A549 (cell line): ENCODE measurements at regions not wholly inside any gene's neighbourhood (a gene's known extent, or its start where the extent isn't known, plus 50 kb on each side); places are given as distances from the start of the nearest gene placed in this dataset.

Experiments used
- ATAC-seq, 2 experiments: fragments of 200-7000 bp in 1 of 2; fragments of >200 bp in 1 of 2; cut with Nextera tagmentation in 1 of 2; cut with Tn5 transposase in 1 of 2; 3 replicates each; pipeline versions ENCODE4 v1.8.0 to v1.9.1; 2018 to 2020; ENCODE audit warnings: mild to moderate bottlenecking in 1 of 2, moderate library complexity in 1 of 2
- CTCF ChIA-PET: fragments of 300-600 bp; sonication (Branson Sonifier 250); formaldehyde crosslinking; extraction: SDS; loops from one replicate; lab custom pipeline; 2021; ENCODE audit warnings: antibody characterized with exemption, inconsistent platforms; lab: Yijun Ruan, JAX
- POLR2A ChIA-PET: fragments of 350-600 bp; formaldehyde crosslinking; extraction: SDS; loops from one replicate; lab custom pipeline; 2021; ENCODE audit warnings: antibody characterized with exemption, inconsistent platforms; lab: Yijun Ruan, JAX
- DNase-seq, 2 experiments: peaks; one replicate each; pipeline versions ENCODE4 v3.0.0 to v3.0.0-alpha.2; 2011 to 2016; ENCODE audit warnings: low read depth in 1 of 2, low spot score in 1 of 2
- FAIRE-seq: peaks from 2 replicates; lab custom pipeline; 2011; peaks lifted over from hg19 to GRCh38; lab: Jason Lieb, UNC
- H3K27ac ChIP-seq, 2 experiments: fragments of >200 bp; sonication (Bioruptor Twin); formaldehyde crosslinking; 3 replicates each; pipeline ENCODE4 v1.5.1; 2016 to 2017
- H3K4me1 ChIP-seq: fragments of >200 bp; sonication (Bioruptor Twin); formaldehyde crosslinking; 3 replicates; pipeline ENCODE4 v1.6.1; 2016
- H3K4me2 ChIP-seq: fragments of >200 bp; sonication (Bioruptor Twin); formaldehyde crosslinking; 3 replicates; pipeline ENCODE4 v1.6.1; 2016
- H3K4me3 ChIP-seq: fragments of >200 bp; sonication (Bioruptor Twin); formaldehyde crosslinking; 3 replicates; pipeline ENCODE4 v1.5.1; 2016
- H3K9me3 ChIP-seq: fragments of >200 bp; sonication (Bioruptor Twin); formaldehyde crosslinking; 3 replicates; pipeline ENCODE4 v1.6.1; 2016
- CEBPB ChIP-seq, 2 experiments: fragments of >200 bp in 1 of 2; sonication (Bioruptor Twin) in 1 of 2; formaldehyde crosslinking in 1 of 2; IDR thresholded peaks; 2 replicates each; pipeline ENCODE4 v1.6.1; 2012 to 2016
- CHD2 ChIP-seq: fragments of 150-350 bp; IDR thresholded peaks from 2 replicates; pipeline ENCODE4 v1.6.1; 2014; ENCODE audit warnings: low read length; ENCODE audit not compliant: partially characterized antibody
- CHD4 ChIP-seq: fragments of 200-600 bp; sonication (generic); IDR thresholded peaks from 2 replicates; pipeline ENCODE4 v1.6.1; 2016; ENCODE audit warnings: antibody characterized with exemption, mild to moderate bottlenecking, borderline replicate concordance
- EHF ChIP-seq: fragments of 250-450 bp; sonication (Bioruptor Pico); IDR thresholded peaks from 2 replicates; pipeline ENCODE4 v1.5.0; 2020; ENCODE audit warnings: mild to moderate bottlenecking
- ESRRA ChIP-seq: fragments of 150-350 bp; IDR thresholded peaks from 2 replicates; pipeline ENCODE4 v1.6.1; 2014; ENCODE audit warnings: mild to moderate bottlenecking, low read length, borderline replicate concordance
- FOSL2 ChIP-seq, 2 experiments: fragments of 450-650 bp in 1 of 2; fragments of >200 bp in 1 of 2; sonication (Bioruptor Twin) in 1 of 2; formaldehyde crosslinking; IDR thresholded peaks; 2 replicates each; pipeline versions ENCODE4 v1.5.0 to v1.6.1; 2016 to 2020; ENCODE audit warnings: mild to moderate bottlenecking in 1 of 2, moderate library complexity in 1 of 2
- HDAC2 ChIP-seq: fragments of 200-600 bp; sonication (generic); IDR thresholded peaks from 2 replicates; pipeline ENCODE4 v1.6.1; 2016
- HEYL ChIP-seq: fragments of 250-450 bp; sonication (Bioruptor Pico); IDR thresholded peaks from 2 replicates; pipeline ENCODE4 v1.8.0; 2021; ENCODE audit warnings: mild to moderate bottlenecking, moderate library complexity
- HOXB13 ChIP-seq: fragments of 250-450 bp; sonication (Bioruptor Pico); IDR thresholded peaks from 2 replicates; pipeline ENCODE4 v1.5.0; 2020; ENCODE audit warnings: low read depth, mild to moderate bottlenecking, moderate library complexity
- JUN ChIP-seq, 2 experiments: fragments of >200 bp; sonication (Bioruptor Twin); formaldehyde crosslinking; IDR thresholded peaks; 2 replicates in 1 of 2; 3 replicates in 1 of 2; pipeline ENCODE4 v1.6.1; 2016 to 2017
- JUNB ChIP-seq: fragments of >200 bp; sonication (Bioruptor Twin); formaldehyde crosslinking; IDR thresholded peaks from 2 replicates; pipeline ENCODE4 v1.6.1; 2016
- MAZ ChIP-seq: fragments of 150-350 bp; IDR thresholded peaks from 2 replicates; pipeline ENCODE4 v1.6.1; 2014; ENCODE audit warnings: antibody characterized with exemption, low read depth, low read length, borderline replicate concordance
- MYC ChIP-seq: IDR thresholded peaks from 2 replicates; pipeline ENCODE4 v1.6.1; 2012; ENCODE audit warnings: mild to moderate bottlenecking, inconsistent platforms, low read length, improper control_type of control experiment, borderline replicate concordance
- NPAS2 ChIP-seq: fragments of 250-450 bp; sonication (Bioruptor Pico); IDR thresholded peaks from 2 replicates; pipeline ENCODE4 v1.8.0; 2022; ENCODE audit warnings: mild to moderate bottlenecking, moderate library complexity, borderline replicate concordance
- NR3C1 ChIP-seq: fragments of >200 bp; sonication (Bioruptor Twin); formaldehyde crosslinking; IDR thresholded peaks from 3 replicates; pipeline ENCODE4 v1.6.1; 2017
- POLR2AphosphoS2 ChIP-seq: conservative IDR thresholded peaks from 2 replicates; pipeline ENCODE4 v1.6.1; 2012; ENCODE audit warnings: low read length, improper control_type of control experiment, inconsistent platforms
- RNF2 ChIP-seq: fragments of 200-600 bp; sonication (generic); IDR thresholded peaks from 2 replicates; pipeline ENCODE4 v1.6.1; 2016; ENCODE audit warnings: low read depth, mild to moderate bottlenecking, antibody characterized with exemption, moderate library complexity, borderline replicate concordance
- TFCP2L1 ChIP-seq: fragments of 250-450 bp; sonication (Bioruptor Pico); IDR thresholded peaks from 2 replicates; pipeline ENCODE4 v1.5.0; 2021; ENCODE audit warnings: mild to moderate bottlenecking
- ZC3H11A ChIP-seq: fragments of 450-650 bp; IDR thresholded peaks from 2 replicates; pipeline ENCODE4 v1.6.1; 2014; ENCODE audit warnings: antibody characterized with exemption, mild to moderate bottlenecking
- ZNF302 ChIP-seq: fragments of 250-450 bp; sonication (Bioruptor Pico); IDR thresholded peaks from 2 replicates; pipeline ENCODE4 v1.9.0; 2021; ENCODE audit warnings: inconsistent platforms, mild to moderate bottlenecking, moderate library complexity
- ZSCAN20 ChIP-seq: fragments of 250-450 bp; sonication (Bioruptor Pico); IDR thresholded peaks from 2 replicates; pipeline ENCODE4 v1.8.0; 2022; ENCODE audit warnings: mild to moderate bottlenecking, moderate library complexity
- whole genome bisulfite sequencing: methylation state at CpG from one replicate; pipeline ENCODE4 v1.1.6; 2017; ENCODE audit errors: missing lambda C conversion rate; 5-methylcytosine and 5-hydroxymethylcytosine counted together
- TF ChIP-seq, protein P1 (sequence below): fragments of 150-350 bp; IDR thresholded peaks from 2 replicates; pipeline ENCODE4 v1.6.1; 2014; ENCODE audit warnings: low read depth, mild to moderate bottlenecking, low read length
- TF ChIP-seq, protein P2 (sequence below): IDR thresholded peaks from 2 replicates; pipeline ENCODE4 v1.6.1; 2012
- TF ChIP-seq, protein P3 (sequence below): IDR thresholded peaks from 2 replicates; pipeline ENCODE4 v1.6.1; 2012; ENCODE audit warnings: low read depth, borderline replicate concordance
- TF ChIP-seq, protein P4 (sequence below): fragments of 250-450 bp; sonication (Bioruptor Pico); IDR thresholded peaks from 2 replicates; pipeline ENCODE4 v1.5.0; 2020; ENCODE audit warnings: low read depth, mild to moderate bottlenecking, moderate library complexity
- TF ChIP-seq, protein P5 (sequence below): fragments of 200-600 bp; sonication (generic); IDR thresholded peaks from 2 replicates; pipeline ENCODE4 v1.6.1; 2016; ENCODE audit warnings: antibody characterized with exemption, mild to moderate bottlenecking, moderate library complexity

DNA sequence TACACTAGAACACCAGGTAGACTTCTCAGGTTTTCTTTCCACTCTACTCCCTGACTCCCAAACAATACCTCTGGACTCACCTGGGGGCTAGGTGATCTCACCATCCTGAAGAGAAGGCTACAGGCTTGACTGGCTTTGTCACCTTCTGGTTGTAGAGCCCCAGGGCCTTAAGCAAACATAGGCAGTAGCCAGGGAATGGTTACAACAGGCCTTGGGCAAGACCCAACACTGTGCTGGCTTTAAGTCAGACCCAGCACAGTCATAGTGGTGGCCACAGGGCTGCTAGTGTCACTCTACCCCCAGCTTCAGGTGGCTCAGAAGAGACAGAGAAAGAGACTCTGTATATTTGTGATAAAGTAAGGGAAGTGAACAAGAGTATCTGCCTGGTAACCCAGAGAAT is 118.1 kb upstream of the EMCN start:
- CTCF ChIA-PET: no interaction called here
- no peak overlapping the region for H3K4me2 ChIP-seq
- DNase-seq: no peak
- H3K4me3 ChIP-seq: no peak overlapping the region
- POLR2A ChIA-PET: no interaction called here
- ATAC-seq: no peak
- no peaks in the 10 kb centered on the region for H3K4me1 ChIP-seq
- no peak for TF ChIP-seq ESRRA
- TF ChIP-seq MYC: no peak
- TF ChIP-seq HOXB13 (CRISPR knock-in tag): no peak
- no peak for TF ChIP-seq NR3C1
- TF ChIP-seq CHD2: no peak
- TF ChIP-seq EHF (CRISPR knock-in tag): no peak
- no peak for TF ChIP-seq ZC3H11A
- TF ChIP-seq, protein P1, sequence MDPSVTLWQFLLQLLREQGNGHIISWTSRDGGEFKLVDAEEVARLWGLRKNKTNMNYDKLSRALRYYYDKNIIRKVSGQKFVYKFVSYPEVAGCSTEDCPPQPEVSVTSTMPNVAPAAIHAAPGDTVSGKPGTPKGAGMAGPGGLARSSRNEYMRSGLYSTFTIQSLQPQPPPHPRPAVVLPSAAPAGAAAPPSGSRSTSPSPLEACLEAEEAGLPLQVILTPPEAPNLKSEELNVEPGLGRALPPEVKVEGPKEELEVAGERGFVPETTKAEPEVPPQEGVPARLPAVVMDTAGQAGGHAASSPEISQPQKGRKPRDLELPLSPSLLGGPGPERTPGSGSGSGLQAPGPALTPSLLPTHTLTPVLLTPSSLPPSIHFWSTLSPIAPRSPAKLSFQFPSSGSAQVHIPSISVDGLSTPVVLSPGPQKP: no peak
- TF ChIP-seq JUN (IDR thresholded peaks at IDR 0.05): no peak
- no peak for TF ChIP-seq RNF2
- TF ChIP-seq JUNB: no peak
- TF ChIP-seq, protein P2, sequence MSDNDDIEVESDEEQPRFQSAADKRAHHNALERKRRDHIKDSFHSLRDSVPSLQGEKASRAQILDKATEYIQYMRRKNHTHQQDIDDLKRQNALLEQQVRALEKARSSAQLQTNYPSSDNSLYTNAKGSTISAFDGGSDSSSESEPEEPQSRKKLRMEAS: no peak
- no peak for TF ChIP-seq POLR2AphosphoS2
- no peak for TF ChIP-seq FOSL2 (IDR thresholded peaks at IDR 0.05)
- no peak for TF ChIP-seq FOSL2 (CRISPR knock-in tag; IDR thresholded peaks at IDR 0.05)
- TF ChIP-seq TFCP2L1 (CRISPR knock-in tag): no peak
- no peak for TF ChIP-seq CHD4
- FAIRE-seq: no peak
- no peaks in the 10 kb centered on the region for H3K9me3 ChIP-seq
- H3K27ac ChIP-seq: no peak overlapping the region

DNA sequence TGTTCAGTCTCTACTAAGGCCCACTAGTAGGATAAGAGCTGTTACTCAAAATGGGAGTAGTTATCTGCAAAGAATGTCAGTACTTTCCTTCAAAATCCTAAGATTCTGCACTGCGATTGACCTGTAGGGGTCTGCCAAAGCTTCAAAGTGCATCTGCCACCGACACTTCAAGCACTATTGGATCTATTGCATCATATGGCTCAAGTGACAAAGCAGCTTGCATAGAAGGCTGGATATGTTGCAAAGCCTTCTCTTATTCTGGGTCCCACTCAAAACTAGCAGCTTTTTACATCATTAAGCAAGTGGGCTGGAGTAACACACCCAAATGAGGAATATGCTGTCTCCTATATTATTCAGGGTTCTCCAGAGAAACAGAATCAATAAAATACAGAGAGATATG is 115.4 kb upstream of the EMCN start:
- H3K27ac ChIP-seq: no peak overlapping the region
- no peak overlapping the region for H3K4me3 ChIP-seq
- no peak overlapping the region for H3K4me2 ChIP-seq
- 50% methylated on average over 2 of the region's 2 CpGs for WGBS
- no peaks in the 10 kb centered on the region for H3K9me3 ChIP-seq
- FAIRE-seq: no peak
- DNase-seq: no peak
- no peaks in the 10 kb centered on the region for H3K4me1 ChIP-seq
- ChIA-PET POLR2A (no interaction called here), CTCF (no interaction called here)
- no peak for ATAC-seq
- TF ChIP-seq, protein P3, sequence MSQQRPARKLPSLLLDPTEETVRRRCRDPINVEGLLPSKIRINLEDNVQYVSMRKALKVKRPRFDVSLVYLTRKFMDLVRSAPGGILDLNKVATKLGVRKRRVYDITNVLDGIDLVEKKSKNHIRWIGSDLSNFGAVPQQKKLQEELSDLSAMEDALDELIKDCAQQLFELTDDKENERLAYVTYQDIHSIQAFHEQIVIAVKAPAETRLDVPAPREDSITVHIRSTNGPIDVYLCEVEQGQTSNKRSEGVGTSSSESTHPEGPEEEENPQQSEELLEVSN: no peak
- TF ChIP-seq, protein P4, sequence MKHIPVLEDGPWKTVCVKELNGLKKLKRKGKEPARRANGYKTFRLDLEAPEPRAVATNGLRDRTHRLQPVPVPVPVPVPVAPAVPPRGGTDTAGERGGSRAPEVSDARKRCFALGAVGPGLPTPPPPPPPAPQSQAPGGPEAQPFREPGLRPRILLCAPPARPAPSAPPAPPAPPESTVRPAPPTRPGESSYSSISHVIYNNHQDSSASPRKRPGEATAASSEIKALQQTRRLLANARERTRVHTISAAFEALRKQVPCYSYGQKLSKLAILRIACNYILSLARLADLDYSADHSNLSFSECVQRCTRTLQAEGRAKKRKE (CRISPR knock-in tag): no peak
- TF ChIP-seq HOXB13 (CRISPR knock-in tag) (no peak), MAZ (no peak), HDAC2 (no peak), ZNF302 (CRISPR knock-in tag) (no peak), HEYL (CRISPR knock-in tag) (no peak), POLR2AphosphoS2 (no peak), CEBPB (IDR thresholded peaks at IDR 0.05) (no peak), ZSCAN20 (CRISPR knock-in tag) (no peak), EHF (CRISPR knock-in tag) (no peak), NPAS2 (CRISPR knock-in tag) (no peak)
- TF ChIP-seq, protein P5, sequence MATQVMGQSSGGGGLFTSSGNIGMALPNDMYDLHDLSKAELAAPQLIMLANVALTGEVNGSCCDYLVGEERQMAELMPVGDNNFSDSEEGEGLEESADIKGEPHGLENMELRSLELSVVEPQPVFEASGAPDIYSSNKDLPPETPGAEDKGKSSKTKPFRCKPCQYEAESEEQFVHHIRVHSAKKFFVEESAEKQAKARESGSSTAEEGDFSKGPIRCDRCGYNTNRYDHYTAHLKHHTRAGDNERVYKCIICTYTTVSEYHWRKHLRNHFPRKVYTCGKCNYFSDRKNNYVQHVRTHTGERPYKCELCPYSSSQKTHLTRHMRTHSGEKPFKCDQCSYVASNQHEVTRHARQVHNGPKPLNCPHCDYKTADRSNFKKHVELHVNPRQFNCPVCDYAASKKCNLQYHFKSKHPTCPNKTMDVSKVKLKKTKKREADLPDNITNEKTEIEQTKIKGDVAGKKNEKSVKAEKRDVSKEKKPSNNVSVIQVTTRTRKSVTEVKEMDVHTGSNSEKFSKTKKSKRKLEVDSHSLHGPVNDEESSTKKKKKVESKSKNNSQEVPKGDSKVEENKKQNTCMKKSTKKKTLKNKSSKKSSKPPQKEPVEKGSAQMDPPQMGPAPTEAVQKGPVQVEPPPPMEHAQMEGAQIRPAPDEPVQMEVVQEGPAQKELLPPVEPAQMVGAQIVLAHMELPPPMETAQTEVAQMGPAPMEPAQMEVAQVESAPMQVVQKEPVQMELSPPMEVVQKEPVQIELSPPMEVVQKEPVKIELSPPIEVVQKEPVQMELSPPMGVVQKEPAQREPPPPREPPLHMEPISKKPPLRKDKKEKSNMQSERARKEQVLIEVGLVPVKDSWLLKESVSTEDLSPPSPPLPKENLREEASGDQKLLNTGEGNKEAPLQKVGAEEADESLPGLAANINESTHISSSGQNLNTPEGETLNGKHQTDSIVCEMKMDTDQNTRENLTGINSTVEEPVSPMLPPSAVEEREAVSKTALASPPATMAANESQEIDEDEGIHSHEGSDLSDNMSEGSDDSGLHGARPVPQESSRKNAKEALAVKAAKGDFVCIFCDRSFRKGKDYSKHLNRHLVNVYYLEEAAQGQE: no peak
- TF ChIP-seq, all 56 proteins: peak for 0
